KMS-11 (cell line): ENCODE measurements at regions not wholly inside any gene's neighbourhood (a gene's known extent, or its start where the extent isn't known, plus 50 kb on each side); places are given as distances from the start of the nearest gene placed in this dataset.

Experiments used
- H2AFZ ChIP-seq: fragments of 200-600 bp; sonication (generic); 2 replicates; pipeline ENCODE4 v1.6.1; 2016; ENCODE audit warnings: antibody characterized with exemption, mixed run types, low read depth
- H3K27ac ChIP-seq: fragments of 200-600 bp; sonication (generic); 2 replicates; pipeline ENCODE4 v1.6.1; 2016; ENCODE audit warnings: mild to moderate bottlenecking, mixed run types
- H3K27me3 ChIP-seq: fragments of 200-600 bp; sonication (generic); 2 replicates; pipeline ENCODE4 v1.6.1; 2017; ENCODE audit warnings: mild to moderate bottlenecking, low read depth, mixed run types, moderate library complexity; ENCODE audit not compliant: insufficient read depth
- H3K36me3 ChIP-seq: fragments of 200-600 bp; sonication (generic); 2 replicates; pipeline ENCODE4 v1.6.1; 2017; ENCODE audit warnings: mild to moderate bottlenecking, mixed run types; ENCODE audit not compliant: insufficient read depth
- H3K4me1 ChIP-seq: fragments of 200-600 bp; sonication (generic); 2 replicates; pipeline ENCODE4 v1.6.1; 2016; ENCODE audit warnings: mild to moderate bottlenecking, low read depth, mixed run types; ENCODE audit not compliant: poor library complexity, severe bottlenecking
- H3K4me2 ChIP-seq: fragments of 200-600 bp; sonication (generic); 2 replicates; pipeline ENCODE4 v1.7.0; 2016; ENCODE audit warnings: mild to moderate bottlenecking, mixed run types
- H3K4me3 ChIP-seq: fragments of 200-600 bp; sonication (generic); IDR thresholded peaks from 2 replicates; pipeline ENCODE4 v1.6.1; 2017; ENCODE audit warnings: low read depth, low read length, mixed read lengths; ENCODE audit not compliant: insufficient read depth
- H3K79me2 ChIP-seq: fragments of 200-600 bp; sonication (generic); 2 replicates; pipeline ENCODE4 v1.6.1; 2016; ENCODE audit warnings: low read depth, mixed run types; ENCODE audit not compliant: insufficient read depth
- H3K9ac ChIP-seq: fragments of 200-600 bp; sonication (generic); 2 replicates; pipeline ENCODE4 v1.6.1; 2016; ENCODE audit warnings: mild to moderate bottlenecking, mixed run types
- H4K20me1 ChIP-seq: fragments of 200-600 bp; sonication (generic); 2 replicates; pipeline ENCODE4 v1.6.1; 2016; ENCODE audit warnings: mild to moderate bottlenecking, mixed run types; ENCODE audit not compliant: insufficient read depth
- CTCF ChIP-seq: fragments of 200-600 bp; sonication (generic); conservative IDR thresholded peaks from 2 replicates; pipeline ENCODE4 v1.6.1; 2017; ENCODE audit warnings: low read depth, mild to moderate bottlenecking, antibody characterized with exemption, low read length, moderate library complexity, mixed read lengths

- Histone ChIP-seq H2AFZ (no peak overlapping the region), H3K27me3 (no peaks in the 10 kb centered on the region), H3K4me1 (no peaks in the 10 kb centered on the region), H3K4me3 (no peak overlapping the region), H3K79me2 (no peaks in the 10 kb centered on the region), H3K36me3 (no peaks in the 10 kb centered on the region), H4K20me1 (no peaks in the 10 kb centered on the region), H3K9ac (no peak overlapping the region), H3K27ac (no peak overlapping the region), H3K4me2 (no peak overlapping the region)
- TF ChIP-seq CTCF: no peak
Measured at GRCh38 chr3:87410110-87410509, 133.7 kb upstream of the POU1F1 start.

GRCh38 chr3:87398168-87398801, 121.9 kb upstream of the POU1F1 start:
- Histone ChIP-seq H4K20me1 (no peaks in the 10 kb centered on the region), H3K9ac (no peak overlapping the region), H3K4me2 (no peak overlapping the region), H3K4me1 (no peaks in the 10 kb centered on the region), H2AFZ (no peak overlapping the region), H3K36me3 (no peaks in the 10 kb centered on the region), H3K27ac (no peak overlapping the region), H3K4me3 (no peak overlapping the region), H3K27me3 (no peaks in the 10 kb centered on the region), H3K79me2 (no peaks in the 10 kb centered on the region)
- no peak for TF ChIP-seq CTCF

- H3K4me3 ChIP-seq: no peak overlapping the region
- H3K27me3 ChIP-seq: no peaks in the 10 kb centered on the region
- no peaks in the 10 kb centered on the region for H3K4me1 ChIP-seq
- no peak overlapping the region for H3K9ac ChIP-seq
- no peak overlapping the region for H2AFZ ChIP-seq
- no peak overlapping the region for H3K27ac ChIP-seq
- H3K36me3 ChIP-seq: no peaks in the 10 kb centered on the region
- H3K4me2 ChIP-seq: no peak overlapping the region
- no peak for TF ChIP-seq CTCF
- H3K79me2 ChIP-seq: no peaks in the 10 kb centered on the region
- H4K20me1 ChIP-seq: no peaks in the 10 kb centered on the region
Measured at GRCh38 chr3:87397211-87397610, 120.8 kb upstream of the POU1F1 start.

- H3K79me2 ChIP-seq: no peaks in the 10 kb centered on the region
- H3K4me2 ChIP-seq: no peak overlapping the region
- no peak overlapping the region for H2AFZ ChIP-seq
- no peak overlapping the region for H3K4me3 ChIP-seq
- no peaks in the 10 kb centered on the region for H3K27me3 ChIP-seq
- no peak overlapping the region for H3K27ac ChIP-seq
- H3K4me1 ChIP-seq: no peaks in the 10 kb centered on the region
- no peak overlapping the region for H3K9ac ChIP-seq
- no peaks in the 10 kb centered on the region for H3K36me3 ChIP-seq
- no peak for TF ChIP-seq CTCF
- no peaks in the 10 kb centered on the region for H4K20me1 ChIP-seq
Measured at GRCh38 chr3:87390821-87391220, 114.4 kb upstream of the POU1F1 start.
